Endothelial cell of umbilical vein (primary cell): ENCODE measurements at regions not wholly inside any gene's neighbourhood (a gene's known extent, or its start where the extent isn't known, plus 50 kb on each side); places are given as distances from the start of the nearest gene placed in this dataset.

Source experiments
- EZH2 ChIP-seq: IDR thresholded peaks from 2 replicates; pipeline ENCODE4 v1.6.1; 2012; ENCODE audit warnings: borderline replicate concordance, low read depth, mild to moderate bottlenecking, moderate library complexity, low read length, inconsistent platforms; ENCODE audit not compliant: severe bottlenecking
- FOS ChIP-seq: IDR thresholded peaks from 2 replicates; pipeline ENCODE4 v1.6.1; 2011; ENCODE audit warnings: mild to moderate bottlenecking, low read length, moderate library complexity, borderline replicate concordance; ENCODE audit not compliant: insufficient read depth
- GATA2 ChIP-seq: IDR thresholded peaks from 2 replicates; pipeline ENCODE4 v1.7.0; 2011; ENCODE audit warnings: low read depth, mild to moderate bottlenecking, moderate library complexity, mixed read lengths, low read length; ENCODE audit not compliant: insufficient read length, insufficient read depth
- JUN ChIP-seq: IDR thresholded peaks from 2 replicates; pipeline ENCODE4 v1.6.1; 2011; ENCODE audit warnings: borderline replicate concordance, low read depth; ENCODE audit not compliant: insufficient read length, insufficient read depth
- POLR2A ChIP-seq: IDR thresholded peaks from 2 replicates; pipeline ENCODE4 v1.6.1; 2012; ENCODE audit warnings: low read depth, mild to moderate bottlenecking, control low read depth, low read length
- POLR2AphosphoS5 ChIP-seq: IDR thresholded peaks from 2 replicates; pipeline ENCODE4 v1.6.1; 2012; ENCODE audit warnings: low read depth, mild to moderate bottlenecking, control low read depth, low read length, moderate library complexity; ENCODE audit not compliant: insufficient read depth
- TF ChIP-seq, protein P1 (sequence below), 2 donors: IDR thresholded peaks; 1 replicate in 1 of 2; 2 replicates in 1 of 2; pipeline ENCODE4 v1.5.1; 2011; ENCODE audit warnings: low read length in 2 of 2, mild to moderate bottlenecking in 2 of 2, moderate library complexity in 2 of 2, control low read depth in 1 of 2, inconsistent platforms in 1 of 2, low read depth in 1 of 2; ENCODE audit not compliant: insufficient read depth in 1 of 2; ENCODE audit errors: extremely low read depth in 1 of 2
- TF ChIP-seq, protein P2 (sequence below): IDR thresholded peaks from 2 replicates; pipeline ENCODE4 v1.6.1; 2011; ENCODE audit not compliant: insufficient read depth, insufficient read length

DNA sequence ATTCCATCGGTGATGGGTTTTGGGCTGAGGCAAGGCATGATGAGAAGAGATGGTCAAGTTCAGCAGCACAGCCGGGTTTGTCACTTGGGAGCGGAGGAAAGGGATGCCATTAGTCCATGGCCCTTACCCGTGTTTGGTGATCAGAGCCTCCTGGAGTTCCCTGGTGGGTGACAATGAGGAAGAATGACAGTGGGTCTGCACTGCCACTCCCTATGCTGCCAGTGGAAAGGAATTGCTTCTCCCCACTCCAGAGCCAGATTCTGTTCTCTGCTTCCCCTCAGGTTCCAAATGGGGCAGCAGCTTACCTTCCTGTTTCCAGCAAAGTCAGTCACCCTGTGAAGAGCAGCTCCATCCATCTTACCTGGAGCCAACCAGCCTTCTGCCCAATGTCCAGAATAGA, 393.1 kb downstream of the PTPRU start:
- TF ChIP-seq, protein P1, sequence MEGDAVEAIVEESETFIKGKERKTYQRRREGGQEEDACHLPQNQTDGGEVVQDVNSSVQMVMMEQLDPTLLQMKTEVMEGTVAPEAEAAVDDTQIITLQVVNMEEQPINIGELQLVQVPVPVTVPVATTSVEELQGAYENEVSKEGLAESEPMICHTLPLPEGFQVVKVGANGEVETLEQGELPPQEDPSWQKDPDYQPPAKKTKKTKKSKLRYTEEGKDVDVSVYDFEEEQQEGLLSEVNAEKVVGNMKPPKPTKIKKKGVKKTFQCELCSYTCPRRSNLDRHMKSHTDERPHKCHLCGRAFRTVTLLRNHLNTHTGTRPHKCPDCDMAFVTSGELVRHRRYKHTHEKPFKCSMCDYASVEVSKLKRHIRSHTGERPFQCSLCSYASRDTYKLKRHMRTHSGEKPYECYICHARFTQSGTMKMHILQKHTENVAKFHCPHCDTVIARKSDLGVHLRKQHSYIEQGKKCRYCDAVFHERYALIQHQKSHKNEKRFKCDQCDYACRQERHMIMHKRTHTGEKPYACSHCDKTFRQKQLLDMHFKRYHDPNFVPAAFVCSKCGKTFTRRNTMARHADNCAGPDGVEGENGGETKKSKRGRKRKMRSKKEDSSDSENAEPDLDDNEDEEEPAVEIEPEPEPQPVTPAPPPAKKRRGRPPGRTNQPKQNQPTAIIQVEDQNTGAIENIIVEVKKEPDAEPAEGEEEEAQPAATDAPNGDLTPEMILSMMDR (IDR thresholded peaks at IDR 0.05; ENCODE audit: extremely low read depth in 1 of 2, insufficient read depth in 1 of 2, low read depth in 1 of 2, low read length in 2 of 2): no peak
- no peak for TF ChIP-seq POLR2AphosphoS5
- TF ChIP-seq POLR2A: no peak
- TF ChIP-seq, protein P2, sequence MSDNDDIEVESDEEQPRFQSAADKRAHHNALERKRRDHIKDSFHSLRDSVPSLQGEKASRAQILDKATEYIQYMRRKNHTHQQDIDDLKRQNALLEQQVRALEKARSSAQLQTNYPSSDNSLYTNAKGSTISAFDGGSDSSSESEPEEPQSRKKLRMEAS: no peak
- no peak for TF ChIP-seq EZH2
- TF ChIP-seq GATA2: no peak
- TF ChIP-seq FOS: no peak
- TF ChIP-seq JUN: no peak
